ENCODE measurements at regions not wholly inside any gene's neighbourhood (a gene's known extent, or its start where the extent isn't known, plus 50 kb on each side); places are given as distances from the start of the nearest gene placed in this dataset.

GRCh38 chrX:56125946-56126345 lies 106.2 kb upstream of the KLF8 start:
- no peak for TF ChIP-seq CTCF (conservative IDR thresholded peaks at IDR 0.05)
- H3K27ac ChIP-seq: no peak overlapping the region

- H3K27ac ChIP-seq: no peak overlapping the region
These were observed 102.1 kb upstream of the KLF8 start for GRCh38 chrX:56130031-56130430.

GRCh38 chrX:56130436-56130835 lies 101.7 kb upstream of the KLF8 start:
- H3K27ac ChIP-seq: no peak overlapping the region
- no peak for TF ChIP-seq CTCF (conservative IDR thresholded peaks at IDR 0.05)

More at GRCh38 chrX:56130031-56130430, 102.1 kb upstream of the KLF8 start:
- TF ChIP-seq CTCF (conservative IDR thresholded peaks at IDR 0.05): no peak

- H3K27ac ChIP-seq: peak overlapping the region; percentile 65
These were observed 68.0 kb upstream of the KLF8 start for GRCh38 chrX:56164135-56164534.
